Endothelial cell of umbilical vein (primary cell): ENCODE measurements at regions not wholly inside any gene's neighbourhood (a gene's known extent, or its start where the extent isn't known, plus 50 kb on each side); places are given as distances from the start of the nearest gene placed in this dataset.

ENCODE experiments used
- CTCF ChIP-seq, 2 donors: IDR thresholded peaks; 1 replicate in 1 of 2; 2 replicates in 1 of 2; pipeline ENCODE4 v1.5.1; 2011; ENCODE audit warnings: low read length in 2 of 2, mild to moderate bottlenecking in 2 of 2, moderate library complexity in 2 of 2, control low read depth in 1 of 2, inconsistent platforms in 1 of 2, low read depth in 1 of 2; ENCODE audit not compliant: insufficient read depth in 1 of 2; ENCODE audit errors: extremely low read depth in 1 of 2
- EZH2 ChIP-seq: IDR thresholded peaks from 2 replicates; pipeline ENCODE4 v1.6.1; 2012; ENCODE audit warnings: borderline replicate concordance, low read depth, mild to moderate bottlenecking, moderate library complexity, low read length, inconsistent platforms; ENCODE audit not compliant: severe bottlenecking
- FOS ChIP-seq: IDR thresholded peaks from 2 replicates; pipeline ENCODE4 v1.6.1; 2011; ENCODE audit warnings: mild to moderate bottlenecking, low read length, moderate library complexity, borderline replicate concordance; ENCODE audit not compliant: insufficient read depth
- JUN ChIP-seq: IDR thresholded peaks from 2 replicates; pipeline ENCODE4 v1.6.1; 2011; ENCODE audit warnings: borderline replicate concordance, low read depth; ENCODE audit not compliant: insufficient read length, insufficient read depth
- MAX ChIP-seq: IDR thresholded peaks from 2 replicates; pipeline ENCODE4 v1.6.1; 2011; ENCODE audit not compliant: insufficient read depth, insufficient read length
- MYC ChIP-seq: IDR thresholded peaks from one replicate; pipeline ENCODE4 v1.6.1; 2011; ENCODE audit warnings: mild to moderate bottlenecking, low read depth, low read length
- POLR2A ChIP-seq: IDR thresholded peaks from 2 replicates; pipeline ENCODE4 v1.6.1; 2012; ENCODE audit warnings: low read depth, mild to moderate bottlenecking, control low read depth, low read length
- POLR2AphosphoS5 ChIP-seq: IDR thresholded peaks from 2 replicates; pipeline ENCODE4 v1.6.1; 2012; ENCODE audit warnings: low read depth, mild to moderate bottlenecking, control low read depth, low read length, moderate library complexity; ENCODE audit not compliant: insufficient read depth

- TF ChIP-seq EZH2 (no peak), POLR2A (no peak), CTCF (IDR thresholded peaks at IDR 0.05; ENCODE audit: extremely low read depth in 1 of 2, insufficient read depth in 1 of 2, low read depth in 1 of 2, low read length in 2 of 2) (no peak), POLR2AphosphoS5 (no peak), MAX (no peak), JUN (no peak), FOS (no peak), MYC (no peak)
Observed at GRCh38 chr3:168983046-168983445, 680.5 kb downstream of the MECOM start.
